Right atrium auricular region (tissue), 2 donors: ENCODE measurements at regions not wholly inside any gene's neighbourhood (a gene's known extent, or its start where the extent isn't known, plus 50 kb on each side); places are given as distances from the start of the nearest gene placed in this dataset.
"Not testable (repeated sequence)": the region's sequence is repeated elsewhere in the genome, so short reads cannot be mapped to it uniquely, and the experiment has no call there.

Experiments used
- DNase-seq: peaks from one replicate; pipeline ENCODE4 v3.0.0-alpha.2; 2019; ENCODE audit warnings: low spot score
- H3K27ac ChIP-seq, 2 donors: fragments of 200-600 bp; sonication (generic); 1 replicate in 1 of 2; 2 replicates in 1 of 2; pipeline ENCODE4 v1.5.1; 2016 to 2019
- H3K27me3 ChIP-seq, 2 donors: fragments of 200-600 bp; sonication (generic); one replicate each; pipeline versions ENCODE4 v1.5.1 to v1.6.0; 2017 to 2019
- H3K36me3 ChIP-seq: fragments of 200-600 bp; sonication (generic); one replicate; pipeline ENCODE4 v1.5.1; 2016
- H3K4me1 ChIP-seq, 2 donors: fragments of 200-600 bp; sonication (generic); one replicate each; pipeline versions ENCODE4 v1.5.1 to v1.6.0; 2017 to 2019
- H3K4me3 ChIP-seq, 2 donors: fragments of 200-600 bp; sonication (generic); 1 replicate in 1 of 2; 2 replicates in 1 of 2; pipeline ENCODE4 v1.5.1; 2017 to 2019; ENCODE audit warnings: mild to moderate bottlenecking in 1 of 2, moderate library complexity in 1 of 2
- H3K9me3 ChIP-seq, 2 donors: fragments of 200-600 bp; sonication (generic); one replicate each; pipeline ENCODE4 v1.5.1; 2019
- TF ChIP-seq, protein P1 (sequence below), 2 donors: fragments of 200-600 bp; sonication (generic); IDR thresholded peaks; one replicate each; pipeline ENCODE4 v1.5.1; 2019; ENCODE audit warnings: antibody characterized with exemption in 2 of 2

DNA sequence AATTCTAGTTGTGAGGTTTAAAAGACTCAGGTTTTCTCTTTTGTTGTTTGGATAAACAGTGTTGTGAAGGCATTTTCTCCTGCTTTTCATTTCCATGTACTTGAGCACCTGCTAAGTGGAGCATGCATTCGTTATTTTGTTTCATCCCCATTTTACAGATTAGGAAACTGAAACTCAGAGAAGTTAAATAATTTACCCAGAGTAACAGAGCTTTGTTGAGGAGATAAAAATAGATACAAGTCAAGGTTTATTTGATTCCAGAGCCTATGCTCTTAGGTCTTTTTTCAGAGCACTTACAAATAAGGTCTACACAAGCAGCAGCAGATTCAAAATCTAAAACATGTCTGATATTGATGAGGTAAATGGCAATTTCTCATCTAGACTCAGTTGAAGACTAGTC, 254.7 kb upstream of the PTBP2 start:
- no peaks in the 10 kb centered on the region for H3K4me1 ChIP-seq
- DNase-seq, result no peak
- TF ChIP-seq, protein P1, sequence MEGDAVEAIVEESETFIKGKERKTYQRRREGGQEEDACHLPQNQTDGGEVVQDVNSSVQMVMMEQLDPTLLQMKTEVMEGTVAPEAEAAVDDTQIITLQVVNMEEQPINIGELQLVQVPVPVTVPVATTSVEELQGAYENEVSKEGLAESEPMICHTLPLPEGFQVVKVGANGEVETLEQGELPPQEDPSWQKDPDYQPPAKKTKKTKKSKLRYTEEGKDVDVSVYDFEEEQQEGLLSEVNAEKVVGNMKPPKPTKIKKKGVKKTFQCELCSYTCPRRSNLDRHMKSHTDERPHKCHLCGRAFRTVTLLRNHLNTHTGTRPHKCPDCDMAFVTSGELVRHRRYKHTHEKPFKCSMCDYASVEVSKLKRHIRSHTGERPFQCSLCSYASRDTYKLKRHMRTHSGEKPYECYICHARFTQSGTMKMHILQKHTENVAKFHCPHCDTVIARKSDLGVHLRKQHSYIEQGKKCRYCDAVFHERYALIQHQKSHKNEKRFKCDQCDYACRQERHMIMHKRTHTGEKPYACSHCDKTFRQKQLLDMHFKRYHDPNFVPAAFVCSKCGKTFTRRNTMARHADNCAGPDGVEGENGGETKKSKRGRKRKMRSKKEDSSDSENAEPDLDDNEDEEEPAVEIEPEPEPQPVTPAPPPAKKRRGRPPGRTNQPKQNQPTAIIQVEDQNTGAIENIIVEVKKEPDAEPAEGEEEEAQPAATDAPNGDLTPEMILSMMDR (IDR thresholded peaks at IDR 0.05), result no peak

DNA sequence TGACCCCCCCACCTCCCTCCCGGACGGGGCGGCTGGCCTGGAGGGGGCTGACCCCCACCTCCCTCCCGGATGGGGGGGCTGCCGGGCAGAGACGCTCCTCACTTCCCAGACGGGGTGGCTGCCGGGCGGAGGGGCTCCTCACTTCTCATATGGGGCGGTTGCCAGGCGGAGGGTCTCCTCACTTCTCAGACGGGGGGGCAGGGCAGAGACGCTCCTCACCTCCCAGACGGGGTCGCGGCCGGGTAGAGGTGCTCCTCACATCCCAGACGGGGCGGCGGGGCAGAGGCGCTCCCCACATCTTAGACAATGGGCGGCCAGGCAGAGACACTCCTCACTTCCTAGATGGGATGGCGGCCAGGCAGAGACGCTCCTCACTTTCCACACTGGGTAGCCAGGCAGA, 251.9 kb upstream of the PTBP2 start:
- not testable (repeated sequence) for H3K4me1 ChIP-seq, H3K27me3 ChIP-seq, H3K27ac ChIP-seq, H3K36me3 ChIP-seq, H3K4me3 ChIP-seq, H3K9me3 ChIP-seq, DNase-seq

More for the DNA sequence above, 254.7 kb upstream of the PTBP2 start:
- no peaks in the 10 kb centered on the region for H3K36me3 ChIP-seq
- no peak overlapping the region for H3K27ac ChIP-seq
- H3K4me3 ChIP-seq, result no peak overlapping the region
- H3K27me3 ChIP-seq, result no peaks in the 10 kb centered on the region
- H3K9me3 ChIP-seq, result no peaks in the 10 kb centered on the region

DNA sequence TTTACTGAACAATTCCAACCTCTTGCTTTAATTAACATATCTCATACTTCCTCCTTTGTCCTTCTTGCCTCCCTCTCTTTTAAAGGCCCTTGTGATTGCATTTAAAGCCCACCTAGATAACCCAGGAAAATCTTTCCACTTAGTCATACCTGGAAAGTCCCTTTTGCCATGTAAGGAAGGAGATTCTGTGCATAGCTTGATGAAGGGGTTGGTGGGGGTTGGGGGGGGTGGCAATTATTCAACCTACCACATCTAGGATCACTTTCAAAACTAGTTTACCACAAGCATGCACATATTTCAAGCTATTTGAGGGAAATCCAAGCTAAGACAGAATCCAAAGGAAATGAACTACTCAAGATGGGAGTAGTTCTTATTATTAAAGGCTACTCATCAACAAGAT, 249.1 kb upstream of the PTBP2 start:
- no peak overlapping the region for H3K27ac ChIP-seq
- no peaks in the 10 kb centered on the region for H3K4me1 ChIP-seq
- H3K4me3 ChIP-seq, result no peak overlapping the region
- no peaks in the 10 kb centered on the region for H3K9me3 ChIP-seq
- no peaks in the 10 kb centered on the region for H3K36me3 ChIP-seq
- TF ChIP-seq, protein P1 (IDR thresholded peaks at IDR 0.05), result no peak
- DNase-seq, result no peak
- no peaks in the 10 kb centered on the region for H3K27me3 ChIP-seq

DNA sequence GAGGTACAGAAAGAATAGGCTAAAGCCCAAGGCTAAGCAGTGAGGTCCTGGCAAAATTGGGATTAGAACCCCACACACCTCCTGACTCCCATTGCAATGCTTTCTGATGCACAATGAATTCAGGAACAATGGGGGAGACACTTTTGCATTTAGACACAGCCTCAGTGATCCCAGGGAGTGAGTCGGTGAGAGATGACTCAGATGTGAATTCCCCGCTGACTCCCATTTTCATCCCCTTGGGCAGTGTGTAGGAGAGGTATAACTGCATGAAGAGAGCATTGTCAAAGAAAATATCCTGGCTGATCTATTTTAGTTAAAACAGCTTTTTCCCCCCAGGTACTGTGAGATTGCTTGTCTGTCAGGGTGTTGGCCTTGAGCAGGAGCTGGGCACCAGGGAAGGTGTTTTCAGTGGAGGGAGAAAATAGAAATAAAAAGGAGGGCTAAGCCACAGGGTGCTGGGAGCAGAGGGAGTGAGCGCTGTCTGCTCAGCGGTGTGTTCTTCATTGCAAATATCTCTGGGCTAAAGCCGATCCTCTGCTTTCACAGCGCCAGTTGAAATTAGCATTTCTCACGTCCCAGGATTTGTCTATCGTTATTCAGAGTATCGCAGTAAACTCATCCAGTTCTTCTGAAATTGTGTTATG, 247.7 kb upstream of the PTBP2 start:
- no peak for DNase-seq
- H3K27ac ChIP-seq, result no peak overlapping the region
- H3K4me1 ChIP-seq, result no peaks in the 10 kb centered on the region
- no peak overlapping the region for H3K4me3 ChIP-seq
- H3K27me3 ChIP-seq, result no peaks in the 10 kb centered on the region
- H3K9me3 ChIP-seq, result no peaks in the 10 kb centered on the region
- no peaks in the 10 kb centered on the region for H3K36me3 ChIP-seq
- TF ChIP-seq, protein P1 (IDR thresholded peaks at IDR 0.05), result no peak

DNA sequence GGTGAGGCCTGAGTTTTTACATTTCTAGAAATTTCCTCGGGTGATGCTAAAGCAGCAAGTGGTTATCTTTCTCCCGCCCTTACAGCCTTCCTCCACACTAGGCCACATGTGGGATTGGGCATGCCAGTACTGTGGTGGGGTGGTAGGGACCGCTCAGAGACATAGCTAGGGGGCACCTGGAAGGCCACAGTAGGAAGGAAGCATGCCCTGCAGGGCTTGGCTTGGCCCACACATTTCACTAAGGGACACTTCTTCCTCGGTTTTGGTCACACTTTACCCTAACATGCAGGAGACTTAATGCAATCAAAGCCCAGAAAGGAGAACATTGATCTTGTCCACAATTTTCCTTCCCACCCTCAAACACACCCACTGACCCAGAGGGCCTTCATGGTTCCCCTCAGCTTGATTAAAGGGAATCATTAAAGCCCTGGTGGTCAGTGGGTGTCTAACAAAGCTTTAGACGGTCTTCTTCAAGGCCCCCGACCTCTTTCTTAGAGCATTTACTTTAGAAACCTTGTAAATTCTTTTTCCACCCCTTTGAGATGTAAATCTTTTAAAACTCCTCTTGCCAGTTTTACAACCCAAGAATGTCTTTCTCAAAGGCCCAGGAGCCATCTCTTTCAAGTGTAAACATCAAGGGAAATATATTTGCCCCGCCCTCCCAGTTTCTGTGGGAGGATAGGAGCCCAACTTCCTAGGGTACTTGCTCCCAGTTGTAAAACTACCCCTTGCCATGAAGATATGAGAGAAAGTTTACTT, 246.4 kb upstream of the PTBP2 start:
- TF ChIP-seq, protein P1 (IDR thresholded peaks at IDR 0.05), result no peak
- DNase-seq, result no peak
- no peak overlapping the region for H3K27ac ChIP-seq
- H3K4me1 ChIP-seq, result no peaks in the 10 kb centered on the region
- H3K27me3 ChIP-seq, result no peaks in the 10 kb centered on the region
- no peaks in the 10 kb centered on the region for H3K9me3 ChIP-seq
- no peaks in the 10 kb centered on the region for H3K36me3 ChIP-seq
- H3K4me3 ChIP-seq, result no peak overlapping the region

DNA sequence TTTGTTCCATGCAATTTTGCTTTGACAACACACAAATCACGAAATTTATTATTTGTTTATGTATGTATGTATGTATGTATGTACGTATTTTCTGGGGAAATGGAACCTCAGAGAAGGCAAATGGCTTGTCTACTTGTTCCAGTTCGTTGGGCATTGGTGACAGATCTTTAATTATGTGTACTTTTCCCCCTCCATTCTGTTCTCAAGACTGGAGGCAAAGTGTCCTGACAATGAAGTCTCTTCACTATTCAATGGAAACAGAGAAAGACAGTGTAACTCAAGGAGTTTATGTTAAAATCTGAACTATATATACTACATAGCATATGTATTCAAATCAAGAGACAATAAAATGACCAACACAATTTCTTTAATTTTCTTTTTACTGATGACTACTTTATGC, 245.7 kb upstream of the PTBP2 start:
- Histone ChIP-seq H3K27ac (no peak overlapping the region), H3K27me3 (no peaks in the 10 kb centered on the region), H3K4me1 (no peaks in the 10 kb centered on the region), H3K9me3 (no peaks in the 10 kb centered on the region), H3K4me3 (no peak overlapping the region), H3K36me3 (no peaks in the 10 kb centered on the region)
- no peak for DNase-seq
- TF ChIP-seq, protein P1 (IDR thresholded peaks at IDR 0.05), result no peak
